CD4-positive, alpha-beta T cell treated with Interferon alpha-2 for 1 hour (primary cell): ENCODE measurements at regions not wholly inside any gene's neighbourhood (a gene's known extent, or its start where the extent isn't known, plus 50 kb on each side); places are given as distances from the start of the nearest gene placed in this dataset.

Source experiments
- DNase-seq, 2 donors: peaks; one replicate each; pipeline ENCODE4 v3.0.0-alpha.2; 2020 to 2022

GRCh38 chr16:86396422-86396821 lies 113.9 kb upstream of the FOXF1 start:
- DNase-seq = no peak

GRCh38 chr16:86396901-86397311 lies 113.4 kb upstream of the FOXF1 start:
- DNase-seq = no peak

GRCh38 chr16:86398201-86398600 lies 112.1 kb upstream of the FOXF1 start:
- no peak for DNase-seq

- no peak for DNase-seq
Measured at GRCh38 chr16:86398622-86399021, 111.7 kb upstream of the FOXF1 start.

GRCh38 chr16:86401126-86401525 lies 109.2 kb upstream of the FOXF1 start:
- DNase-seq = no peak

GRCh38 chr16:86403085-86403484 lies 107.2 kb upstream of the FOXF1 start:
- DNase-seq = no peak

- no peak for DNase-seq
Measured at GRCh38 chr16:86403541-86404163, 106.7 kb upstream of the FOXF1 start.

GRCh38 chr16:86404678-86405077 lies 105.6 kb upstream of the FOXF1 start:
- DNase-seq = no peak

- no peak for DNase-seq
Measured at GRCh38 chr16:86405319-86405718, 105.0 kb upstream of the FOXF1 start.

GRCh38 chr16:86406056-86406455 lies 104.3 kb upstream of the FOXF1 start:
- no peak for DNase-seq

GRCh38 chr16:86408685-86409084 lies 101.6 kb upstream of the FOXF1 start:
- no peak for DNase-seq

GRCh38 chr16:86410081-86410480 lies 100.2 kb upstream of the FOXF1 start:
- DNase-seq = no peak

GRCh38 chr16:86410529-86410928 lies 99.8 kb upstream of the FOXF1 start:
- DNase-seq = no peak

- DNase-seq = no peak
Measured at GRCh38 chr16:86411897-86412296, 98.4 kb upstream of the FOXF1 start.

- no peak for DNase-seq
Measured at GRCh38 chr16:86414991-86415740, 95.2 kb upstream of the FOXF1 start.

GRCh38 chr16:86418981-86419380 lies 91.3 kb upstream of the FOXF1 start:
- DNase-seq = no peak

- DNase-seq = no peak
Measured at GRCh38 chr16:86419518-86419917, 90.8 kb upstream of the FOXF1 start.

GRCh38 chr16:86421995-86422394 lies 88.3 kb upstream of the FOXF1 start:
- DNase-seq = no peak

GRCh38 chr16:86424398-86424797 lies 85.9 kb upstream of the FOXF1 start:
- DNase-seq = no peak

- no peak for DNase-seq
Measured at GRCh38 chr16:86424985-86425384, 85.3 kb upstream of the FOXF1 start.

- DNase-seq = no peak
Measured at GRCh38 chr16:86426063-86426642, 84.2 kb upstream of the FOXF1 start.

- DNase-seq = no peak
Measured at GRCh38 chr16:86427433-86427851, 82.9 kb upstream of the FOXF1 start.

GRCh38 chr16:86428729-86429517 lies 81.4 kb upstream of the FOXF1 start:
- no peak for DNase-seq

- DNase-seq = no peak
Measured at GRCh38 chr16:86429663-86430062, 80.7 kb upstream of the FOXF1 start.
